ENCODE measurements at regions not wholly inside any gene's neighbourhood (a gene's known extent, or its start where the extent isn't known, plus 50 kb on each side); places are given as distances from the start of the nearest gene placed in this dataset.

- no peak for TF ChIP-seq CTCF (IDR thresholded peaks at IDR 0.05)
- Histone ChIP-seq H3K27ac (no peak overlapping the region), H3K4me1 (no peaks in the 10 kb centered on the region), H3K9me3 (no peaks in the 10 kb centered on the region), H3K36me3 (no peaks in the 10 kb centered on the region), H3K4me3 (no peak overlapping the region), H3K27me3 (no peaks in the 10 kb centered on the region)
- intact Hi-C loops (cut with DNase I) = no loop called here
- DNase-seq = no peak
- no peak for ATAC-seq
These were observed 422.7 kb downstream of the MTRR start for GRCh38 chr5:8291641-8292040.

GRCh38 chr5:8295141-8295540 is 426.2 kb downstream of the MTRR start:
- intact Hi-C loops (cut with DNase I) = no loop called here

GRCh38 chr5:8299716-8300115 is 430.8 kb downstream of the MTRR start:
- peak in 2 of 4 donors; percentile 23 to 54 for DNase-seq

More at GRCh38 chr5:8295141-8295540, 426.2 kb downstream of the MTRR start:
- no peak for TF ChIP-seq CTCF (IDR thresholded peaks at IDR 0.05)
- Histone ChIP-seq H3K27ac (no peak overlapping the region), H3K9me3 (no peaks in the 10 kb centered on the region), H3K4me1 (no peaks in the 10 kb centered on the region), H3K4me3 (no peak overlapping the region), H3K36me3 (no peaks in the 10 kb centered on the region), H3K27me3 (no peaks in the 10 kb centered on the region)
- ATAC-seq = no peak
- DNase-seq = peak in 2 of 4 donors; percentile 44 to 52

GRCh38 chr5:8304341-8304740 is 435.4 kb downstream of the MTRR start:
- no peaks in the 10 kb centered on the region for H3K27me3 ChIP-seq
- intact Hi-C loops (cut with DNase I) = no loop called here
- peaks cover 0 to 13% of the 10 kb centered on the region in 2 donors for H3K9me3 ChIP-seq
- TF ChIP-seq CTCF (IDR thresholded peaks at IDR 0.05) = no peak
- H3K4me3 ChIP-seq = no peak overlapping the region
- DNase-seq (no peak), ATAC-seq (no peak)
- H3K36me3 ChIP-seq = no peaks in the 10 kb centered on the region
- no peak overlapping the region for H3K27ac ChIP-seq
- no peaks in the 10 kb centered on the region for H3K4me1 ChIP-seq

More at GRCh38 chr5:8299716-8300115, 430.8 kb downstream of the MTRR start:
- no peaks in the 10 kb centered on the region for H3K9me3 ChIP-seq
- H3K36me3 ChIP-seq = no peaks in the 10 kb centered on the region
- no peak for ATAC-seq
- no peaks in the 10 kb centered on the region for H3K4me1 ChIP-seq
- intact Hi-C loops (cut with DNase I) = no loop called here
- no peak for TF ChIP-seq CTCF (IDR thresholded peaks at IDR 0.05)
- no peak overlapping the region for H3K27ac ChIP-seq
- H3K27me3 ChIP-seq = no peaks in the 10 kb centered on the region
- no peak overlapping the region for H3K4me3 ChIP-seq

GRCh38 chr5:8306288-8306896 is 437.4 kb downstream of the MTRR start:
- peaks cover 0 to 17% of the 10 kb centered on the region in 2 donors for H3K9me3 ChIP-seq
- no peaks in the 10 kb centered on the region for H3K27me3 ChIP-seq
- DNase-seq = no peak
- intact Hi-C loops (cut with DNase I) = no loop called here
- no peak for ATAC-seq
- no peak overlapping the region for H3K4me3 ChIP-seq
- TF ChIP-seq CTCF (IDR thresholded peaks at IDR 0.05) = no peak
- no peaks in the 10 kb centered on the region for H3K36me3 ChIP-seq
- H3K4me1 ChIP-seq = no peaks in the 10 kb centered on the region
- H3K27ac ChIP-seq = no peak overlapping the region

All from left lung (tissue), 4 donors.